Kidney (tissue), 13 donors: ENCODE measurements at regions not wholly inside any gene's neighbourhood (a gene's known extent, or its start where the extent isn't known, plus 50 kb on each side); places are given as distances from the start of the nearest gene placed in this dataset.

ENCODE experiments used
- DNase-seq, 5 donors: peaks; one replicate each; pipeline ENCODE4 v3.0.0-alpha.2; 2013 to 2020
- FAIRE-seq: peaks from 2 replicates; lab custom pipeline; 2012; peaks lifted over from hg19 to GRCh38; lab: Jason Lieb, UNC
- H3K27ac ChIP-seq, 2 donors: one replicate each; pipeline ENCODE4 v1.7.0; 2013; ENCODE audit warnings: low read depth in 2 of 2, low read length in 2 of 2, inconsistent platforms in 1 of 2
- H3K27me3 ChIP-seq: one replicate; pipeline ENCODE4 v1.7.1; 2013; ENCODE audit warnings: low read length, inconsistent platforms; ENCODE audit not compliant: control insufficient read depth, insufficient read depth
- H3K36me3 ChIP-seq, 3 donors: one replicate each; pipeline versions ENCODE4 v1.7.0 to v1.7.1; 2013; ENCODE audit warnings: low read length in 3 of 3, control low read depth in 1 of 3, inconsistent platforms in 1 of 3; ENCODE audit not compliant: insufficient read depth in 3 of 3, control insufficient read depth in 2 of 3
- H3K4me1 ChIP-seq, 3 donors: one replicate each; pipeline versions ENCODE4 v1.7.0 to v1.7.1; 2013; ENCODE audit warnings: low read length in 3 of 3, inconsistent platforms in 1 of 3, low read depth in 1 of 3; ENCODE audit not compliant: control insufficient read depth in 2 of 3, insufficient read depth in 2 of 3
- H3K4me3 ChIP-seq, 3 donors: one replicate each; pipeline versions ENCODE4 v1.7.0 to v1.8.1; 2013; ENCODE audit warnings: low read length in 3 of 3, control low read depth in 1 of 3, inconsistent platforms in 1 of 3
- H3K9ac ChIP-seq, 3 donors: one replicate each; pipeline versions ENCODE4 v1.7.0 to v1.7.1; 2013; ENCODE audit warnings: low read length in 3 of 3, control low read depth in 1 of 3, inconsistent platforms in 1 of 3
- H3K9me3 ChIP-seq, 3 donors: one replicate each; pipeline versions ENCODE4 v1.7.0 to v1.7.1; 2013; ENCODE audit warnings: low read length in 3 of 3, control low read depth in 1 of 3, inconsistent platforms in 1 of 3; ENCODE audit not compliant: control insufficient read depth in 2 of 3, insufficient read depth in 1 of 3
- intact Hi-C: fragments of 100-400 bp; cut with DNase I; formaldehyde crosslinking; loops from one replicate; pipeline ENCODE4 v1.11.1; 2022
- TF ChIP-seq, protein P1 (sequence below): IDR thresholded peaks from 3 replicates; pipeline ENCODE4 v1.5.1; 2012; ENCODE audit warnings: mild to moderate bottlenecking, moderate library complexity, borderline replicate concordance; ENCODE audit not compliant: insufficient read depth; ENCODE audit errors: extremely low read depth
- donor health status: control.
- donor health status: control.
- donor health status: control.
- donor health status: control.
- donor health status: control.
- donor health status: DM: yes; HTN: yes; CAD: no.
- donor health status: Normal renal cell carcinoma (clear cell type).

DNA sequence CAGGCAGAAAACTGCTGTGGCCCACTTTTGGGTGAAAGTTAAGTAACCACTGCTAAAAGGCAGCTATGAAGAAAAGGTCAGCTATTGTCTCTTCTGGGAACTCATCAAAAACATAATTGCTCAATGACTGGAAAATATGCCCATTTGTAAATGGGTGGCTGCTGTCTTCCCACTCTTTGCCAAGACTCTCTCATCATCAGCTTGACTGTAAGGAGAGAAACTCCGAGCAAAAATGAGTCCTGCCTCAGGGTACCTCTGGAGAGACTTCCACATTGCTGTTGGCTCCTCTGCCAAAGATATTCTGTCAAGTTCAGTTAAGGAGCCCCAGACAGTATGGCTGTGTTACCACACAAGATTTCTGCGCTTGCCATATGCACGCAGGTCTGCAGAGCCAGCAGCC is 138.7 kb downstream of the BBOX1 start:
- DNase-seq (no peak), FAIRE-seq (no peak)
- Histone ChIP-seq H3K36me3 (no peaks in the 10 kb centered on the region), H3K4me3 (no peak overlapping the region), H3K27ac (no peak overlapping the region), H3K4me1 (peaks cover 0 to 4% (median 0%) of the 10 kb centered on the region in 3 donors), H3K9ac (no peak overlapping the region), H3K27me3 (no peaks in the 10 kb centered on the region), H3K9me3 (no peaks in the 10 kb centered on the region)
- TF ChIP-seq, protein P1, sequence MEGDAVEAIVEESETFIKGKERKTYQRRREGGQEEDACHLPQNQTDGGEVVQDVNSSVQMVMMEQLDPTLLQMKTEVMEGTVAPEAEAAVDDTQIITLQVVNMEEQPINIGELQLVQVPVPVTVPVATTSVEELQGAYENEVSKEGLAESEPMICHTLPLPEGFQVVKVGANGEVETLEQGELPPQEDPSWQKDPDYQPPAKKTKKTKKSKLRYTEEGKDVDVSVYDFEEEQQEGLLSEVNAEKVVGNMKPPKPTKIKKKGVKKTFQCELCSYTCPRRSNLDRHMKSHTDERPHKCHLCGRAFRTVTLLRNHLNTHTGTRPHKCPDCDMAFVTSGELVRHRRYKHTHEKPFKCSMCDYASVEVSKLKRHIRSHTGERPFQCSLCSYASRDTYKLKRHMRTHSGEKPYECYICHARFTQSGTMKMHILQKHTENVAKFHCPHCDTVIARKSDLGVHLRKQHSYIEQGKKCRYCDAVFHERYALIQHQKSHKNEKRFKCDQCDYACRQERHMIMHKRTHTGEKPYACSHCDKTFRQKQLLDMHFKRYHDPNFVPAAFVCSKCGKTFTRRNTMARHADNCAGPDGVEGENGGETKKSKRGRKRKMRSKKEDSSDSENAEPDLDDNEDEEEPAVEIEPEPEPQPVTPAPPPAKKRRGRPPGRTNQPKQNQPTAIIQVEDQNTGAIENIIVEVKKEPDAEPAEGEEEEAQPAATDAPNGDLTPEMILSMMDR = no peak
- intact Hi-C loops = no loop called here

DNA sequence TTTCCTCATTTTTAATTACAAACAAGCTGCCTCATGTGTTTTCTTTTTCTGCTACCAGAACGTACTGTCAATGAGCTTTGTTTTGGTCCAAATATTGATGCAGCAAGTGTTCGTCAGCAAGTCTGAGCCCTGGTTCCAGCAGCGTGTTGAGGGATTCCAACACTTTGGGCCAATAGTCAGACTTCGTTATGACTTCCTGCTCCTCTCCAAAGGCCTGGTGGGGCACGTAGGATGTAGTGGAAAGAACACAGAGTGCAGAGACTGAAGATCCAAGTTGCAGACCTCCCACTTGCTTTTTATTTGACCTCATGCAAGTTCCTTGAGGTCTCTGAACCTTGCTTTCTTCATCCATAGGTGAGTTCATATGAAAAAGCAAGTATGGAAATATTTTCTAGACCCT is 138.2 kb downstream of the BBOX1 start:
- Histone ChIP-seq H3K27me3 (no peaks in the 10 kb centered on the region), H3K9me3 (no peaks in the 10 kb centered on the region), H3K9ac (no peak overlapping the region), H3K4me3 (no peak overlapping the region), H3K27ac (no peak overlapping the region), H3K4me1 (no peaks in the 10 kb centered on the region), H3K36me3 (no peaks in the 10 kb centered on the region)
- FAIRE-seq = no peak
- TF ChIP-seq, protein P1 = no peak
- no peak for DNase-seq
- intact Hi-C loops = no loop called here
